Thyroid gland (tissue), 4 donors: ENCODE measurements at regions not wholly inside any gene's neighbourhood (a gene's known extent, or its start where the extent isn't known, plus 50 kb on each side); places are given as distances from the start of the nearest gene placed in this dataset.

ENCODE experiments used
- DNase-seq, 2 donors: peaks; one replicate each; pipeline ENCODE4 v3.0.0-alpha.2; 2019
- H3K27ac ChIP-seq, 3 donors: fragments of 200-600 bp; sonication (generic); 1 replicate in 2 of 3; 2 replicates in 1 of 3; pipeline ENCODE4 v1.5.1; 2016 to 2019; ENCODE audit warnings: mild to moderate bottlenecking in 1 of 3, moderate library complexity in 1 of 3
- H3K27me3 ChIP-seq: fragments of 200-600 bp; sonication (generic); one replicate; pipeline ENCODE4 v1.5.1; 2019
- H3K36me3 ChIP-seq, 2 donors: fragments of 200-600 bp; sonication (generic); one replicate each; pipeline ENCODE4 v1.5.1; 2016 to 2019
- H3K4me1 ChIP-seq, 2 donors: fragments of 200-600 bp; sonication (generic); one replicate each; pipeline ENCODE4 v1.5.1; 2017 to 2019
- H3K4me3 ChIP-seq, 3 donors: fragments of 200-600 bp; sonication (generic); replicated peaks in 1 of 3; 1 replicate in 2 of 3; 2 replicates in 1 of 3; pipeline ENCODE4 v1.5.1; 2016; ENCODE audit warnings: mild to moderate bottlenecking in 1 of 3
- H3K9me3 ChIP-seq: fragments of 200-600 bp; sonication (generic); one replicate; pipeline ENCODE4 v1.5.1; 2017
- CTCF ChIP-seq, 6 experiments: fragments of 200-600 bp in 3 of 6; fragments of 450-650 bp in 3 of 6; sonication (generic) in 3 of 6; IDR thresholded peaks; one replicate each; pipeline ENCODE4 v1.5.1; 2016 to 2019; ENCODE audit warnings: antibody characterized with exemption in 6 of 6, mild to moderate bottlenecking in 2 of 6, inconsistent platforms in 1 of 6, moderate library complexity in 1 of 6
- POLR2A ChIP-seq, 2 donors: fragments of 450-650 bp; IDR thresholded peaks; one replicate each; pipeline ENCODE4 v1.6.1; 2017; ENCODE audit warnings: antibody characterized with exemption in 2 of 2, mild to moderate bottlenecking in 2 of 2, moderate library complexity in 1 of 2
- WGBS, 2 donors: methylation state at CpG; one replicate each; pipeline ENCODE4 v1.1.5; 2017; 5-methylcytosine and 5-hydroxymethylcytosine counted together
- intact Hi-C: fragments of 100-400 bp; cut with DNase I; formaldehyde crosslinking; loops from one replicate; pipeline ENCODE4 v1.15.1; 2023

- no peaks in the 10 kb centered on the region for H3K27me3 ChIP-seq
- TF ChIP-seq POLR2A (IDR thresholded peaks at IDR 0.05) = no peak
- TF ChIP-seq CTCF (IDR thresholded peaks at IDR 0.05) = peak; percentile 27 to 70 (median 49)
- H3K4me1 ChIP-seq = peaks cover 4% of the 10 kb centered on the region in 2 donors
- intact Hi-C loops = no loop called here
- H3K27ac ChIP-seq = no peak overlapping the region
- H3K36me3 ChIP-seq = no peaks in the 10 kb centered on the region
- no peak for DNase-seq
- no peaks in the 10 kb centered on the region for H3K9me3 ChIP-seq
- WGBS, 2 donors = 29 to 36% methylated on average over 7 of the region's 7 CpGs
- no peak overlapping the region for H3K4me3 ChIP-seq
Measured at GRCh38 chr12:91577586-91578539, 395.2 kb upstream of the DCN start.

- 95 to 98% methylated on average over 1 of the region's 1 CpG for WGBS, 2 donors
- no peak for DNase-seq
- Histone ChIP-seq H3K27me3 (no peaks in the 10 kb centered on the region), H3K36me3 (no peaks in the 10 kb centered on the region), H3K27ac (no peak overlapping the region), H3K9me3 (no peaks in the 10 kb centered on the region), H3K4me1 (peaks cover 4% of the 10 kb centered on the region in 2 donors), H3K4me3 (no peak overlapping the region)
- intact Hi-C loops = no loop called here
- TF ChIP-seq POLR2A (IDR thresholded peaks at IDR 0.05) (no peak), CTCF (IDR thresholded peaks at IDR 0.05) (no peak)
Measured at GRCh38 chr12:91576432-91576831, 393.8 kb upstream of the DCN start.

GRCh38 chr12:91575630-91576029 is 393.0 kb upstream of the DCN start:
- no peak overlapping the region for H3K27ac ChIP-seq
- H3K4me3 ChIP-seq = no peak overlapping the region
- 96 to 97% methylated on average over 2 of the region's 2 CpGs for WGBS, 2 donors
- intact Hi-C loops = no loop called here
- H3K4me1 ChIP-seq = peaks cover 4% of the 10 kb centered on the region in 2 donors
- no peaks in the 10 kb centered on the region for H3K27me3 ChIP-seq
- no peaks in the 10 kb centered on the region for H3K9me3 ChIP-seq
- H3K36me3 ChIP-seq = no peaks in the 10 kb centered on the region
- DNase-seq = no peak
- no peak for TF ChIP-seq POLR2A (IDR thresholded peaks at IDR 0.05)
- no peak for TF ChIP-seq CTCF (IDR thresholded peaks at IDR 0.05)

GRCh38 chr12:91574975-91575374 is 392.4 kb upstream of the DCN start:
- no peaks in the 10 kb centered on the region for H3K9me3 ChIP-seq
- no peak overlapping the region for H3K27ac ChIP-seq
- no peaks in the 10 kb centered on the region for H3K36me3 ChIP-seq
- no peak overlapping the region for H3K4me3 ChIP-seq
- WGBS, 2 donors = 87 to 88% methylated on average over 4 of the region's 4 CpGs
- H3K4me1 ChIP-seq = peaks cover 4% of the 10 kb centered on the region in 2 donors
- intact Hi-C loops = no loop called here
- TF ChIP-seq CTCF (IDR thresholded peaks at IDR 0.05) (no peak), POLR2A (IDR thresholded peaks at IDR 0.05) (no peak)
- DNase-seq = no peak
- H3K27me3 ChIP-seq = no peaks in the 10 kb centered on the region

GRCh38 chr12:91574391-91574790 is 391.8 kb upstream of the DCN start:
- TF ChIP-seq POLR2A (IDR thresholded peaks at IDR 0.05) (no peak), CTCF (IDR thresholded peaks at IDR 0.05) (no peak)
- intact Hi-C loops = no loop called here
- H3K4me1 ChIP-seq = peaks cover 4% of the 10 kb centered on the region in 2 donors
- no peak for DNase-seq
- H3K9me3 ChIP-seq = no peaks in the 10 kb centered on the region
- H3K27ac ChIP-seq = no peak overlapping the region
- H3K36me3 ChIP-seq = no peaks in the 10 kb centered on the region
- no peak overlapping the region for H3K4me3 ChIP-seq
- no peaks in the 10 kb centered on the region for H3K27me3 ChIP-seq
- 76 to 85% methylated on average over 1 of the region's 1 CpG for WGBS, 2 donors
